ENCODE measurements at regions not wholly inside any gene's neighbourhood (a gene's known extent, or its start where the extent isn't known, plus 50 kb on each side); places are given as distances from the start of the nearest gene placed in this dataset.

DNA sequence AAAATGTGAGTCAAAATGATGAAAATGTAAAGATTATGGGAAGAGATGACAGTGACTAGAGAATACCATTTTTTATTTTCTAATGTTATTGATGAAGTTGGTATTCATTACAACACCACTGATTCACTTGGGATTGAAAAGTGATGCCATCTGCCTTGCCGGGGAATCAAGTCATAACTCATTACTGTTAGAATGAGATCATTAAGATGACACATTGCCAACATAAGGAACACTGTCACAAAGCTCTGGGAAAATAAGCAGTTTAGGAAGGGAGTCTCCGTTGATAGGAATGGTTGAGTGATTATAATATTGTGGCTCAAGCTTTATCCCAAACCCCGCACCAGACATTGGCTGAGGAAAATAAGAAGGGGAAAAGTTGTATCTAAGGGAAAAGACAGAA is 121.5 kb upstream of the PLPP4 start (continued):
- TF ChIP-seq, protein P1, sequence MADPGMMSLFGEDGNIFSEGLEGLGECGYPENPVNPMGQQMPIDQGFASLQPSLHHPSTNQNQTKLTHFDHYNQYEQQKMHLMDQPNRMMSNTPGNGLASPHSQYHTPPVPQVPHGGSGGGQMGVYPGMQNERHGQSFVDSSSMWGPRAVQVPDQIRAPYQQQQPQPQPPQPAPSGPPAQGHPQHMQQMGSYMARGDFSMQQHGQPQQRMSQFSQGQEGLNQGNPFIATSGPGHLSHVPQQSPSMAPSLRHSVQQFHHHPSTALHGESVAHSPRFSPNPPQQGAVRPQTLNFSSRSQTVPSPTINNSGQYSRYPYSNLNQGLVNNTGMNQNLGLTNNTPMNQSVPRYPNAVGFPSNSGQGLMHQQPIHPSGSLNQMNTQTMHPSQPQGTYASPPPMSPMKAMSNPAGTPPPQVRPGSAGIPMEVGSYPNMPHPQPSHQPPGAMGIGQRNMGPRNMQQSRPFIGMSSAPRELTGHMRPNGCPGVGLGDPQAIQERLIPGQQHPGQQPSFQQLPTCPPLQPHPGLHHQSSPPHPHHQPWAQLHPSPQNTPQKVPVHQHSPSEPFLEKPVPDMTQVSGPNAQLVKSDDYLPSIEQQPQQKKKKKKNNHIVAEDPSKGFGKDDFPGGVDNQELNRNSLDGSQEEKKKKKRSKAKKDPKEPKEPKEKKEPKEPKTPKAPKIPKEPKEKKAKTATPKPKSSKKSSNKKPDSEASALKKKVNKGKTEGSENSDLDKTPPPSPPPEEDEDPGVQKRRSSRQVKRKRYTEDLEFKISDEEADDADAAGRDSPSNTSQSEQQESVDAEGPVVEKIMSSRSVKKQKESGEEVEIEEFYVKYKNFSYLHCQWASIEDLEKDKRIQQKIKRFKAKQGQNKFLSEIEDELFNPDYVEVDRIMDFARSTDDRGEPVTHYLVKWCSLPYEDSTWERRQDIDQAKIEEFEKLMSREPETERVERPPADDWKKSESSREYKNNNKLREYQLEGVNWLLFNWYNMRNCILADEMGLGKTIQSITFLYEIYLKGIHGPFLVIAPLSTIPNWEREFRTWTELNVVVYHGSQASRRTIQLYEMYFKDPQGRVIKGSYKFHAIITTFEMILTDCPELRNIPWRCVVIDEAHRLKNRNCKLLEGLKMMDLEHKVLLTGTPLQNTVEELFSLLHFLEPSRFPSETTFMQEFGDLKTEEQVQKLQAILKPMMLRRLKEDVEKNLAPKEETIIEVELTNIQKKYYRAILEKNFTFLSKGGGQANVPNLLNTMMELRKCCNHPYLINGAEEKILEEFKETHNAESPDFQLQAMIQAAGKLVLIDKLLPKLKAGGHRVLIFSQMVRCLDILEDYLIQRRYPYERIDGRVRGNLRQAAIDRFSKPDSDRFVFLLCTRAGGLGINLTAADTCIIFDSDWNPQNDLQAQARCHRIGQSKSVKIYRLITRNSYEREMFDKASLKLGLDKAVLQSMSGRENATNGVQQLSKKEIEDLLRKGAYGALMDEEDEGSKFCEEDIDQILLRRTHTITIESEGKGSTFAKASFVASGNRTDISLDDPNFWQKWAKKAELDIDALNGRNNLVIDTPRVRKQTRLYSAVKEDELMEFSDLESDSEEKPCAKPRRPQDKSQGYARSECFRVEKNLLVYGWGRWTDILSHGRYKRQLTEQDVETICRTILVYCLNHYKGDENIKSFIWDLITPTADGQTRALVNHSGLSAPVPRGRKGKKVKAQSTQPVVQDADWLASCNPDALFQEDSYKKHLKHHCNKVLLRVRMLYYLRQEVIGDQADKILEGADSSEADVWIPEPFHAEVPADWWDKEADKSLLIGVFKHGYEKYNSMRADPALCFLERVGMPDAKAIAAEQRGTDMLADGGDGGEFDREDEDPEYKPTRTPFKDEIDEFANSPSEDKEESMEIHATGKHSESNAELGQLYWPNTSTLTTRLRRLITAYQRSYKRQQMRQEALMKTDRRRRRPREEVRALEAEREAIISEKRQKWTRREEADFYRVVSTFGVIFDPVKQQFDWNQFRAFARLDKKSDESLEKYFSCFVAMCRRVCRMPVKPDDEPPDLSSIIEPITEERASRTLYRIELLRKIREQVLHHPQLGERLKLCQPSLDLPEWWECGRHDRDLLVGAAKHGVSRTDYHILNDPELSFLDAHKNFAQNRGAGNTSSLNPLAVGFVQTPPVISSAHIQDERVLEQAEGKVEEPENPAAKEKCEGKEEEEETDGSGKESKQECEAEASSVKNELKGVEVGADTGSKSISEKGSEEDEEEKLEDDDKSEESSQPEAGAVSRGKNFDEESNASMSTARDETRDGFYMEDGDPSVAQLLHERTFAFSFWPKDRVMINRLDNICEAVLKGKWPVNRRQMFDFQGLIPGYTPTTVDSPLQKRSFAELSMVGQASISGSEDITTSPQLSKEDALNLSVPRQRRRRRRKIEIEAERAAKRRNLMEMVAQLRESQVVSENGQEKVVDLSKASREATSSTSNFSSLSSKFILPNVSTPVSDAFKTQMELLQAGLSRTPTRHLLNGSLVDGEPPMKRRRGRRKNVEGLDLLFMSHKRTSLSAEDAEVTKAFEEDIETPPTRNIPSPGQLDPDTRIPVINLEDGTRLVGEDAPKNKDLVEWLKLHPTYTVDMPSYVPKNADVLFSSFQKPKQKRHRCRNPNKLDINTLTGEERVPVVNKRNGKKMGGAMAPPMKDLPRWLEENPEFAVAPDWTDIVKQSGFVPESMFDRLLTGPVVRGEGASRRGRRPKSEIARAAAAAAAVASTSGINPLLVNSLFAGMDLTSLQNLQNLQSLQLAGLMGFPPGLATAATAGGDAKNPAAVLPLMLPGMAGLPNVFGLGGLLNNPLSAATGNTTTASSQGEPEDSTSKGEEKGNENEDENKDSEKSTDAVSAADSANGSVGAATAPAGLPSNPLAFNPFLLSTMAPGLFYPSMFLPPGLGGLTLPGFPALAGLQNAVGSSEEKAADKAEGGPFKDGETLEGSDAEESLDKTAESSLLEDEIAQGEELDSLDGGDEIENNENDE (IDR thresholded peaks at IDR 0.05; ENCODE audit: low read depth, low read length) = no peak
- TF ChIP-seq, protein P2, sequence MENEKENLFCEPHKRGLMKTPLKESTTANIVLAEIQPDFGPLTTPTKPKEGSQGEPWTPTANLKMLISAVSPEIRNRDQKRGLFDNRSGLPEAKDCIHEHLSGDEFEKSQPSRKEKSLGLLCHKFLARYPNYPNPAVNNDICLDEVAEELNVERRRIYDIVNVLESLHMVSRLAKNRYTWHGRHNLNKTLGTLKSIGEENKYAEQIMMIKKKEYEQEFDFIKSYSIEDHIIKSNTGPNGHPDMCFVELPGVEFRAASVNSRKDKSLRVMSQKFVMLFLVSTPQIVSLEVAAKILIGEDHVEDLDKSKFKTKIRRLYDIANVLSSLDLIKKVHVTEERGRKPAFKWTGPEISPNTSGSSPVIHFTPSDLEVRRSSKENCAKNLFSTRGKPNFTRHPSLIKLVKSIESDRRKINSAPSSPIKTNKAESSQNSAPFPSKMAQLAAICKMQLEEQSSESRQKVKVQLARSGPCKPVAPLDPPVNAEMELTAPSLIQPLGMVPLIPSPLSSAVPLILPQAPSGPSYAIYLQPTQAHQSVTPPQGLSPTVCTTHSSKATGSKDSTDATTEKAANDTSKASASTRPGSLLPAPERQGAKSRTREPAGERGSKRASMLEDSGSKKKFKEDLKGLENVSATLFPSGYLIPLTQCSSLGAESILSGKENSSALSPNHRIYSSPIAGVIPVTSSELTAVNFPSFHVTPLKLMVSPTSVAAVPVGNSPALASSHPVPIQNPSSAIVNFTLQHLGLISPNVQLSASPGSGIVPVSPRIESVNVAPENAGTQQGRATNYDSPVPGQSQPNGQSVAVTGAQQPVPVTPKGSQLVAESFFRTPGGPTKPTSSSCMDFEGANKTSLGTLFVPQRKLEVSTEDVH (IDR thresholded peaks at IDR 0.05; ENCODE audit: low read depth, partially characterized antibody) = no peak
